ENCODE measurements at regions not wholly inside any gene's neighbourhood (a gene's known extent, or its start where the extent isn't known, plus 50 kb on each side); places are given as distances from the start of the nearest gene placed in this dataset.

DNA sequence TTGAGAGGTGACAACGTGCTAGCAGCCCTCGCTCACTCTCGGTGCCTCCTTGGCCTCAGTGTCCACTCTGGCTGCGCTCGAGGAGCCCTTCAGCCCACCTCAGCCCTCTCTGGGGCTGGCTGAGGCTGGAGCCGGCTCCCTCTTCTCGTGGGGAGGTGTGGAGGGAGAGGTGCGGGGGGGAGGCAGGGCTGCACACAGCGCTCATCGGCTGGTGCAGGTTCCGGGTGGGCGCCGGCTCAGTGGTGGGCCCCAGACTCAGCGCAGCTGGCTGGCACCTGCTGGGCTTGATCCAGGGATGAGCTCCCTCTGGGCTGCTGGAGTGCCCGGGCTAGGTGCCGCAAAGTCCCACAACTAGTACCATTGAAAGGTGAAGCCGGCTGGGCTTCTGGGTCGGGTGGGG is 957.8 kb upstream of the GJE1 start:
- no peaks in the 10 kb centered on the region for H3K36me3 ChIP-seq (ENCODE audit: control insufficient read depth in 1 of 2, insufficient read depth in 2 of 2, low read depth in 1 of 2, low read length in 2 of 2)
- 91% methylated on average over 18 of the region's 18 CpGs for WGBS

DNA sequence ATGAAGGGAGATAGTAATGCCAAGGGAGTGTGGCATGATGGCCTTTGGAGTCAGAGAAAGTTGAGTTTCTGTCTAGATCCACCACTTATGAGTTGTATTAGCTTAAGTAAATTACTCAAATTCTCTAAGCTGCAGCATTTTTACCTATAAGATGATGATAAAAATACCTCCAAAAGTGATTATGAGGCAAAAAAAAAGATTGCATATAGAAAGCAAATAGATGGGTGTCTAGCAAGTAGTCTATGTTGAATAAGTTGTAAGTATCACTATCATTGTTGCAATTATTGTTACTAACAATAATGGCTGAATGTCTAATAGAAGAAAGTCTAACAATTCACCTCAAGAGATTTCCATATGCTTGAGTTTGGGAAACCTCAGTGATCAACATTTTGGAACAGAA is 959.2 kb upstream of the GJE1 start:
- no peak overlapping the region for H4K8ac ChIP-seq (ENCODE audit: low read length)
- H3K4me1 ChIP-seq (ENCODE audit: control insufficient read depth, insufficient read depth, low read depth, low read length) = peaks cover 3% of the 10 kb centered on the region
- H2BK15ac ChIP-seq (ENCODE audit: low read depth, poor library complexity, severe bottlenecking) = no peak overlapping the region
- no peak overlapping the region for H4K91ac ChIP-seq (ENCODE audit: low read length)
- no peak overlapping the region for H2AK5ac ChIP-seq (ENCODE audit: low read length, severe bottlenecking)
- H3K14ac ChIP-seq (ENCODE audit: low read length in 2 of 2) = no peak overlapping the region
- no peak overlapping the region for H3K4ac ChIP-seq (ENCODE audit: low read depth in 1 of 2, low read length in 2 of 2)
- H2AFZ ChIP-seq (ENCODE audit: low read depth, low read length) = no peak overlapping the region
- DNase-seq = no peak
- no peak overlapping the region for H3K27ac ChIP-seq (ENCODE audit: low read length, poor library complexity, severe bottlenecking)
- H3K18ac ChIP-seq (ENCODE audit: low read depth in 1 of 2, low read length in 2 of 2) = no peak overlapping the region
- H2BK120ac ChIP-seq (ENCODE audit: low read depth, low read length) = no peak overlapping the region
- H3K4me3 ChIP-seq (ENCODE audit: insufficient read depth in 1 of 2, low read depth in 1 of 2, low read length in 2 of 2) = no peak overlapping the region
- H3K4me2 ChIP-seq (ENCODE audit: low read length, poor library complexity, severe bottlenecking) = no peak overlapping the region
- H3K9me3 ChIP-seq (ENCODE audit: control insufficient read depth, low read length) = no peaks in the 10 kb centered on the region
- no peak overlapping the region for H2BK12ac ChIP-seq (ENCODE audit: low read length in 2 of 2)
- no peak overlapping the region for H3K9ac ChIP-seq (ENCODE audit: low read length)
- no peak overlapping the region for H3K23ac ChIP-seq (ENCODE audit: low read length in 2 of 2)
- H3K36me3 ChIP-seq (ENCODE audit: control insufficient read depth in 1 of 2, insufficient read depth in 2 of 2, low read depth in 1 of 2, low read length in 2 of 2) = no peaks in the 10 kb centered on the region
- H3K27me3 ChIP-seq (ENCODE audit: control insufficient read depth in 1 of 2, insufficient read depth in 1 of 2, low read length in 2 of 2) = no peaks in the 10 kb centered on the region
- no peaks in the 10 kb centered on the region for H3K79me1 ChIP-seq (replicated peaks; ENCODE audit: low read length, poor library complexity, severe bottlenecking)
- H2BK5ac ChIP-seq (ENCODE audit: low read depth, low read length, poor library complexity, severe bottlenecking) = no peak overlapping the region

More for the DNA sequence above, 957.8 kb upstream of the GJE1 start:
- Histone ChIP-seq H3K4me3 (ENCODE audit: insufficient read depth in 1 of 2, low read depth in 1 of 2, low read length in 2 of 2) (no peak overlapping the region), H3K4me1 (ENCODE audit: control insufficient read depth, insufficient read depth, low read depth, low read length) (peaks cover 3% of the 10 kb centered on the region), H3K14ac (ENCODE audit: low read length in 2 of 2) (no peak overlapping the region), H2BK5ac (ENCODE audit: low read depth, low read length, poor library complexity, severe bottlenecking) (no peak overlapping the region), H3K9me3 (ENCODE audit: control insufficient read depth, low read length) (no peaks in the 10 kb centered on the region), H3K4ac (ENCODE audit: low read depth in 1 of 2, low read length in 2 of 2) (no peak overlapping the region), H2AFZ (ENCODE audit: low read depth, low read length) (no peak overlapping the region), H3K18ac (ENCODE audit: low read depth in 1 of 2, low read length in 2 of 2) (no peak overlapping the region), H3K27me3 (ENCODE audit: control insufficient read depth in 1 of 2, insufficient read depth in 1 of 2, low read length in 2 of 2) (no peaks in the 10 kb centered on the region), H3K27ac (ENCODE audit: low read length, poor library complexity, severe bottlenecking) (no peak overlapping the region), H2AK5ac (ENCODE audit: low read length, severe bottlenecking) (no peak overlapping the region), H4K91ac (ENCODE audit: low read length) (no peak overlapping the region), H3K9ac (ENCODE audit: low read length) (no peak overlapping the region), H2BK120ac (ENCODE audit: low read depth, low read length) (no peak overlapping the region), H3K79me1 (replicated peaks; ENCODE audit: low read length, poor library complexity, severe bottlenecking) (no peaks in the 10 kb centered on the region), H4K8ac (ENCODE audit: low read length) (no peak overlapping the region), H2BK12ac (ENCODE audit: low read length in 2 of 2) (no peak overlapping the region), H2BK15ac (ENCODE audit: low read depth, poor library complexity, severe bottlenecking) (no peak overlapping the region), H3K4me2 (ENCODE audit: low read length, poor library complexity, severe bottlenecking) (no peak overlapping the region), H3K23ac (ENCODE audit: low read length in 2 of 2) (no peak overlapping the region)
- DNase-seq = no peak

DNA sequence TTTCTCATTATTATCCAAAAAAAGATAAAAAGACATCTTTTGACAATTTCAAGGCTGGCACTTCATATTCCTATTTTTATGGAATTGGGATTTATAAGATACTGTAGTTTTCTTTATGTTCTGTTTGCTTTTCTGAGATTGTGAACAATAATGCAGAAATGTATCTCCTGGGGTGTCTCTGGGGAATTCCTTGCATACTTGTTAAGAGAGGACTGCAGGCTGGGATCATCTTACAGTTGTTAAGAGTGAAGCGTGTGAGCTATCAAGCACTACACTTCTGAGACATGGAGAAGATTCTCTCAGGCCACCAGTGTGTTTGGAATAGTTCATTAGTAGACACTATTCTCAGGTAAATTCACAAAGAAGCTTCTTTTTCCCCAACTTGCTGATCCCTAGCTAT is 963.3 kb upstream of the GJE1 start:
- H2BK120ac ChIP-seq (ENCODE audit: low read depth, low read length) = no peak overlapping the region
- H3K4me3 ChIP-seq (ENCODE audit: insufficient read depth in 1 of 2, low read depth in 1 of 2, low read length in 2 of 2) = no peak overlapping the region
- no peaks in the 10 kb centered on the region for H3K9me3 ChIP-seq (ENCODE audit: control insufficient read depth, low read length)
- no peak overlapping the region for H3K23ac ChIP-seq (ENCODE audit: low read length in 2 of 2)
- no peaks in the 10 kb centered on the region for H3K36me3 ChIP-seq (ENCODE audit: control insufficient read depth in 1 of 2, insufficient read depth in 2 of 2, low read depth in 1 of 2, low read length in 2 of 2)
- no peak overlapping the region for H3K14ac ChIP-seq (ENCODE audit: low read length in 2 of 2)
- H2BK15ac ChIP-seq (ENCODE audit: low read depth, poor library complexity, severe bottlenecking) = no peak overlapping the region
- 80% methylated on average over 1 of the region's 1 CpG for whole genome bisulfite sequencing
- H3K4ac ChIP-seq (ENCODE audit: low read depth in 1 of 2, low read length in 2 of 2) = no peak overlapping the region
- peak overlapping the region; percentile 75 for H3K27ac ChIP-seq (ENCODE audit: low read length, poor library complexity, severe bottlenecking)
- H4K8ac ChIP-seq (ENCODE audit: low read length) = no peak overlapping the region
- no peaks in the 10 kb centered on the region for H3K79me1 ChIP-seq (replicated peaks; ENCODE audit: low read length, poor library complexity, severe bottlenecking)
- no peak overlapping the region for H4K91ac ChIP-seq (ENCODE audit: low read length)
- H3K27me3 ChIP-seq (ENCODE audit: control insufficient read depth in 1 of 2, insufficient read depth in 1 of 2, low read length in 2 of 2) = no peaks in the 10 kb centered on the region
- H3K9ac ChIP-seq (ENCODE audit: low read length) = no peak overlapping the region
- no peak overlapping the region for H2BK12ac ChIP-seq (ENCODE audit: low read length in 2 of 2)
- peaks cover 4% of the 10 kb centered on the region for H3K4me1 ChIP-seq (ENCODE audit: control insufficient read depth, insufficient read depth, low read depth, low read length)
- no peak overlapping the region for H3K18ac ChIP-seq (ENCODE audit: low read depth in 1 of 2, low read length in 2 of 2)
- peak overlapping the region; percentile 50 for H3K4me2 ChIP-seq (ENCODE audit: low read length, poor library complexity, severe bottlenecking)
- peak; percentile 41 for DNase-seq
- H2BK5ac ChIP-seq (ENCODE audit: low read depth, low read length, poor library complexity, severe bottlenecking) = no peak overlapping the region
- H2AK5ac ChIP-seq (ENCODE audit: low read length, severe bottlenecking) = no peak overlapping the region
- no peak overlapping the region for H2AFZ ChIP-seq (ENCODE audit: low read depth, low read length)

DNA sequence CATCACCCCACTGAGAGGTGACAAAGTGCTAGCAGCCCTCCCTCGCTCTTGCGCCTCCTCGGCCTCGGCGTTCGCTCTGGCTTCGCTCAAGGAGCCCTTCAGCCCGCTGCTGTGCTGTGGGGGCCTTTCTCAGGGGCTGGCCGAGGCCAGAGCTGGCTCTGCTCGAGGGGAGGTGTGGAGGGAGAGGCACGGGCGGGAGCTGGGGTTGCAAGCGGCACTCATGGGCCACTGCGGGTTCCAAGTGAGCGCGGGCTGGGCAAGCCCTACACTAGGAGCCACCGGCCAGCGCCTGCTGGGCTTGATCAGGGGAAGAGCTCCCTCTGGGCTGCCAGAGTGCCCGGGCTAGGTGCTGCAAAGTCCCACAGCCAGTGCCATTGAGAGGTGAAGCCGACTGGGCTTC is 964.8 kb upstream of the GJE1 start:
- Histone ChIP-seq H3K23ac (ENCODE audit: low read length in 2 of 2) (no peak overlapping the region), H3K14ac (ENCODE audit: low read length in 2 of 2) (no peak overlapping the region), H3K18ac (ENCODE audit: low read depth in 1 of 2, low read length in 2 of 2) (no peak overlapping the region), H3K4me3 (ENCODE audit: insufficient read depth in 1 of 2, low read depth in 1 of 2, low read length in 2 of 2) (no peak overlapping the region), H2BK15ac (ENCODE audit: low read depth, poor library complexity, severe bottlenecking) (peak overlapping the region; percentile 65), H2AFZ (ENCODE audit: low read depth, low read length) (no peak overlapping the region), H3K4me1 (ENCODE audit: control insufficient read depth, insufficient read depth, low read depth, low read length) (peaks cover 4% of the 10 kb centered on the region), H4K8ac (ENCODE audit: low read length) (no peak overlapping the region), H3K9ac (ENCODE audit: low read length) (no peak overlapping the region), H3K79me1 (replicated peaks; ENCODE audit: low read length, poor library complexity, severe bottlenecking) (no peaks in the 10 kb centered on the region), H3K36me3 (ENCODE audit: control insufficient read depth in 1 of 2, insufficient read depth in 2 of 2, low read depth in 1 of 2, low read length in 2 of 2) (no peaks in the 10 kb centered on the region), H4K91ac (ENCODE audit: low read length) (no peak overlapping the region), H2AK5ac (ENCODE audit: low read length, severe bottlenecking) (peak overlapping the region; percentile 11), H2BK5ac (ENCODE audit: low read depth, low read length, poor library complexity, severe bottlenecking) (no peak overlapping the region), H2BK120ac (ENCODE audit: low read depth, low read length) (no peak overlapping the region), H3K27ac (ENCODE audit: low read length, poor library complexity, severe bottlenecking) (no peak overlapping the region), H3K27me3 (ENCODE audit: control insufficient read depth in 1 of 2, insufficient read depth in 1 of 2, low read length in 2 of 2) (no peaks in the 10 kb centered on the region), H3K4ac (ENCODE audit: low read depth in 1 of 2, low read length in 2 of 2) (peak overlapping the region in 1 of 2 experiments; percentile 10), H3K4me2 (ENCODE audit: low read length, poor library complexity, severe bottlenecking) (no peak overlapping the region), H3K9me3 (ENCODE audit: control insufficient read depth, low read length) (no peaks in the 10 kb centered on the region), H2BK12ac (ENCODE audit: low read length in 2 of 2) (no peak overlapping the region)
- no peak for DNase-seq
- 95% methylated on average over 20 of the region's 20 CpGs for WGBS
